HCT116 (cell line): ENCODE measurements at regions not wholly inside any gene's neighbourhood (a gene's known extent, or its start where the extent isn't known, plus 50 kb on each side); places are given as distances from the start of the nearest gene placed in this dataset.

Source experiments
- CEBPB ChIP-seq: IDR thresholded peaks from 2 replicates; pipeline ENCODE4 v1.6.1; 2012; ENCODE audit warnings: low read depth
- CTCF ChIP-seq, 3 experiments: fragments of 200-600 bp in 1 of 3; sonication (generic) in 1 of 3; IDR thresholded peaks in 2 of 3; conservative IDR thresholded peaks in 1 of 3; 2 replicates each; pipeline ENCODE4 v1.5.1; 2012 to 2017; ENCODE audit warnings: low read depth in 2 of 3, low read length in 2 of 3, antibody characterized with exemption in 1 of 3, borderline replicate concordance in 1 of 3, control low read depth in 1 of 3, mild to moderate bottlenecking in 1 of 3, mixed read lengths in 1 of 3, mixed run types in 1 of 3, moderate library complexity in 1 of 3; ENCODE audit not compliant: insufficient read depth in 1 of 3
- EGR1 ChIP-seq: IDR thresholded peaks from 2 replicates; pipeline ENCODE4 v1.6.1; 2012; ENCODE audit warnings: low read depth
- EZH2phosphoT487 ChIP-seq: fragments of 200-600 bp; IDR thresholded peaks from 2 replicates; pipeline ENCODE4 v1.6.1; 2018; ENCODE audit warnings: antibody characterized with exemption, borderline replicate concordance
- JUND ChIP-seq: IDR thresholded peaks from 2 replicates; pipeline ENCODE4 v1.6.1; 2012
- MAX ChIP-seq: IDR thresholded peaks from 2 replicates; pipeline ENCODE4 v1.6.1; 2012
- POLR2A ChIP-seq: IDR thresholded peaks from 2 replicates; pipeline ENCODE4 v1.7.0; 2011; ENCODE audit warnings: borderline replicate concordance; ENCODE audit not compliant: insufficient read depth, insufficient read length; ENCODE audit errors: extremely low read depth
- POLR2AphosphoS5 ChIP-seq: IDR thresholded peaks from 2 replicates; pipeline ENCODE4 v1.6.1; 2011; ENCODE audit warnings: mild to moderate bottlenecking, low read depth, low read length, moderate library complexity
- SIN3A ChIP-seq: IDR thresholded peaks from 2 replicates; pipeline ENCODE4 v1.6.1; 2012; ENCODE audit warnings: low read depth
- SP1 ChIP-seq: IDR thresholded peaks from 2 replicates; pipeline ENCODE4 v1.6.1; 2012; ENCODE audit warnings: low read depth
- TCF7L2 ChIP-seq: IDR thresholded peaks from 2 replicates; pipeline ENCODE4 v1.7.0; 2011; ENCODE audit warnings: borderline replicate concordance, inconsistent platforms; ENCODE audit not compliant: insufficient read depth, insufficient read length; ENCODE audit errors: extremely low read depth
- ZNF274 ChIP-seq: fragments of 200-500 bp; sonication (Bioruptor generic); IDR thresholded peaks from 2 replicates; pipeline ENCODE4 v1.6.1; 2014; ENCODE audit warnings: mild to moderate bottlenecking, low read depth, low read length, inconsistent platforms

DNA sequence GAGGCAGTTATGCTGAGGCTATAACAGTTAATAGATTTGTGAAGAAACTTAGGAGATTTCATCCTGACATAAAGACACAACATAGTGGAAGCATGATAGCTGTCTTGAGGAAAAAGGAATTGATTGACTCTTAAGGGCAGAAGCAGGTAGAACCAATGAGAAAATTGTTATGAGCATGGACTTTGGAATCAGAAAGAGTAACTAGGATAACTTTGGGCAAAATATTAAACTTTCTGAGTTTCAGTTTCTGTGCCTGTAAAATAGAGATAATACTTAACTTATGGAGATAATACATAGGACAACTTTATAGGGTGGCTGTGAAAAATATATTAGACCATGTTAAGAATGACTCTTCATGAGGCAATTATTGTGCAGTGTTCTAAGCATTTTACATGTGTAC is 696.5 kb downstream of the CDH11 start:
- TF ChIP-seq CEBPB (no peak), CTCF (IDR thresholded peaks at IDR 0.05 in 2 of 3, conservative IDR thresholded peaks at IDR 0.05 in 1 of 3; ENCODE audit: borderline replicate concordance in 1 of 3, insufficient read depth in 1 of 3, low read depth in 2 of 3, low read length in 2 of 3) (no peak), EZH2phosphoT487 (no peak), POLR2AphosphoS5 (no peak), TCF7L2 (no peak), POLR2A (no peak), ZNF274 (no peak), SIN3A (no peak), JUND (no peak), EGR1 (no peak), SP1 (no peak), MAX (no peak)
